ENCODE measurements at regions not wholly inside any gene's neighbourhood (a gene's known extent, or its start where the extent isn't known, plus 50 kb on each side); places are given as distances from the start of the nearest gene placed in this dataset.

DNA sequence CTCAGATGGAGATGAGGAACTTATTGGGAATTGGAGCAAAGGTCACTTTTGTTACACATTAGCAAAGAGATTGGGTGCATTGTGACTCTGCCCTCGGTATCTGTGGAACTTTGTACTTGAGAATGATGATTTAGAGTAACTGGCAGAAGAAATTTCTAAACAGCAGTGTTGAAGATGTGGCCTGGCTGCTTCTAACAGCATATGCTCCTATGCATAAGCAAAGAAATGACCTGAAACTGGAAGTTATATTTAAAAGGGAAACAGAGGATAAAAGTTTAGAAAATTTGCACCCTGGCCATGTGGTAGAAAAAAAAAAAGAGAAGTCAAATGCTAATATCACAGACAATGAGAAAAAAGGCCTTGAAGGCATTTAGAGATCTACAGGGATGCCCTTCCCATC lies 256.8 kb upstream of the ZC3H15 start:
- no peaks in the 10 kb centered on the region for H3K36me3 ChIP-seq (replicated peaks in 1 of 2; ENCODE audit: insufficient read depth in 1 of 2, low read depth in 2 of 2)
- H3K27me3 ChIP-seq, result no peaks in the 10 kb centered on the region
- DNase-seq (no peak), ATAC-seq (no peak)
- H3K9me3 ChIP-seq, result peaks cover 0 to 32% (median 0%) of the 10 kb centered on the region in 3 donors
- 79 to 85% methylated on average over 1 of the region's 1 CpG for WGBS, 2 donors
- intact Hi-C loops (cut with DNase I), result no loop called here
- TF ChIP-seq POLR2A (IDR thresholded peaks at IDR 0.05), result no peak
- TF ChIP-seq, protein P1, sequence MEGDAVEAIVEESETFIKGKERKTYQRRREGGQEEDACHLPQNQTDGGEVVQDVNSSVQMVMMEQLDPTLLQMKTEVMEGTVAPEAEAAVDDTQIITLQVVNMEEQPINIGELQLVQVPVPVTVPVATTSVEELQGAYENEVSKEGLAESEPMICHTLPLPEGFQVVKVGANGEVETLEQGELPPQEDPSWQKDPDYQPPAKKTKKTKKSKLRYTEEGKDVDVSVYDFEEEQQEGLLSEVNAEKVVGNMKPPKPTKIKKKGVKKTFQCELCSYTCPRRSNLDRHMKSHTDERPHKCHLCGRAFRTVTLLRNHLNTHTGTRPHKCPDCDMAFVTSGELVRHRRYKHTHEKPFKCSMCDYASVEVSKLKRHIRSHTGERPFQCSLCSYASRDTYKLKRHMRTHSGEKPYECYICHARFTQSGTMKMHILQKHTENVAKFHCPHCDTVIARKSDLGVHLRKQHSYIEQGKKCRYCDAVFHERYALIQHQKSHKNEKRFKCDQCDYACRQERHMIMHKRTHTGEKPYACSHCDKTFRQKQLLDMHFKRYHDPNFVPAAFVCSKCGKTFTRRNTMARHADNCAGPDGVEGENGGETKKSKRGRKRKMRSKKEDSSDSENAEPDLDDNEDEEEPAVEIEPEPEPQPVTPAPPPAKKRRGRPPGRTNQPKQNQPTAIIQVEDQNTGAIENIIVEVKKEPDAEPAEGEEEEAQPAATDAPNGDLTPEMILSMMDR (IDR thresholded peaks at IDR 0.05), result no peak
- no peaks in the 10 kb centered on the region for H3K4me1 ChIP-seq
- H3K4me3 ChIP-seq, result no peak overlapping the region
- no peak overlapping the region for H3K27ac ChIP-seq

DNA sequence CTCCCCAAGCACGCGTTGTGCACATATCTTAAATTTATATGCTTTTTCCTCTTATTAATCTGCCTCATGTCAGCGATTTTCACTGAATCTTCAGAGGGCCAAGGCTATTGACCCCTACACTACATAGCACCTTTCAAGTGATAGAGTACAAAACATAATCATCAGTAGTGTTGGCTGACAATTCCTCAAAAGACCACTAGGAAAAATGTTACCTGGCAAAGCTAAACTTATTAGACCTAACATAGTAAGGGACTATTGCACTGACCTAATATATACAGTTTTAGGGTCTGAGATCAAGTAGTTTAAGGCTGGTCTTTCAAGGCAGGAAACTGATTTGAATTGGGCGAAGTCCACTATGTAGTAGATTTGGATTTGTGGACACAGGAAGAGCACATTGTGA lies 244.2 kb upstream of the ZC3H15 start:
- H3K27me3 ChIP-seq, result no peaks in the 10 kb centered on the region
- no peaks in the 10 kb centered on the region for H3K4me1 ChIP-seq
- no peaks in the 10 kb centered on the region for H3K36me3 ChIP-seq (replicated peaks in 1 of 2; ENCODE audit: insufficient read depth in 1 of 2, low read depth in 2 of 2)
- 95 to 97% methylated on average over 4 of the region's 4 CpGs for WGBS, 2 donors
- no peak for DNase-seq
- H3K27ac ChIP-seq, result no peak overlapping the region
- TF ChIP-seq, protein P1 (IDR thresholded peaks at IDR 0.05), result no peak
- TF ChIP-seq POLR2A (IDR thresholded peaks at IDR 0.05), result no peak
- no peak for ATAC-seq
- H3K9me3 ChIP-seq, result no peaks in the 10 kb centered on the region
- H3K4me3 ChIP-seq, result no peak overlapping the region
- intact Hi-C loops (cut with DNase I), result no loop called here

GRCh38 chr2:186254759-186255158 lies 231.3 kb upstream of the ZC3H15 start:
- WGBS, 2 donors, result 62 to 68% methylated on average over 2 of the region's 2 CpGs
- peak; percentile 24 for ATAC-seq
- Histone ChIP-seq H3K27me3 (no peaks in the 10 kb centered on the region), H3K9me3 (no peaks in the 10 kb centered on the region), H3K27ac (no peak overlapping the region), H3K4me3 (no peak overlapping the region), H3K4me1 (peaks cover 6% of the 10 kb centered on the region), H3K36me3 (replicated peaks in 1 of 2; ENCODE audit: insufficient read depth in 1 of 2, low read depth in 2 of 2) (no peaks in the 10 kb centered on the region)
- intact Hi-C loops (cut with DNase I), result loop anchor here (10.0 kb wide), 1 partner anchor 960 kb away; no protein-coding TSS in a partner anchor
- DNase-seq, result peak in 1 of 4 donors; percentile 3
- TF ChIP-seq POLR2A (IDR thresholded peaks at IDR 0.05), result no peak
- TF ChIP-seq, protein P1 (IDR thresholded peaks at IDR 0.05), result no peak

GRCh38 chr2:186255823-186256222 lies 230.2 kb upstream of the ZC3H15 start:
- 55 to 77% methylated on average over 4 of the region's 4 CpGs for WGBS, 2 donors
- no peaks in the 10 kb centered on the region for H3K27me3 ChIP-seq
- TF ChIP-seq, protein P1 (IDR thresholded peaks at IDR 0.05), result no peak
- no peak for TF ChIP-seq POLR2A (IDR thresholded peaks at IDR 0.05)
- intact Hi-C loops (cut with DNase I), result loop anchor here (10.0 kb wide), 1 partner anchor 961 kb away; no protein-coding TSS in a partner anchor
- DNase-seq (no peak), ATAC-seq (no peak)
- no peaks in the 10 kb centered on the region for H3K36me3 ChIP-seq (replicated peaks in 1 of 2; ENCODE audit: insufficient read depth in 1 of 2, low read depth in 2 of 2)
- no peak overlapping the region for H3K27ac ChIP-seq
- peaks cover 6% of the 10 kb centered on the region for H3K4me1 ChIP-seq
- no peaks in the 10 kb centered on the region for H3K9me3 ChIP-seq
- H3K4me3 ChIP-seq, result no peak overlapping the region

DNA sequence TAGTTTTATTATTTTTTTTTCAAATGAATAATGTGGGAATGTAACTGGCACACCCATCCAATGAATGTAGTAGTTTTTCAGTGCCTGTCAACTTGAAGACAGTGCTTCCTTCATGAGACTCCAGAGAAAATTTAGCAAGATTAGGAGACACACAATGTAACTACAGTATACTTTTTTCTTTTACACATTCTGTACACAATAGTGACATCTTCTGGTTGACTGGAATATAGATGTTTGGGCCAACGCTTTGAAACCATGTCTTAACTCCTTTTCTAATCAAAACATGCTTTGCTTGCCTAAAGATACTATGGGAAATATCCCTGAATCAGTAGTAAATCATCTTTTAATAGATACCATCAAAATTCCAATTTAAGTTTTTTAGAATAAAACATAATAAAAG lies 229.5 kb upstream of the ZC3H15 start:
- H3K9me3 ChIP-seq, result no peaks in the 10 kb centered on the region
- H3K36me3 ChIP-seq (replicated peaks in 1 of 2; ENCODE audit: insufficient read depth in 1 of 2, low read depth in 2 of 2), result no peaks in the 10 kb centered on the region
- DNase-seq (no peak), ATAC-seq (peak; percentile 45)
- H3K4me3 ChIP-seq, result no peak overlapping the region
- peaks cover 6% of the 10 kb centered on the region for H3K4me1 ChIP-seq
- no peaks in the 10 kb centered on the region for H3K27me3 ChIP-seq
- intact Hi-C loops (cut with DNase I), result loop anchor here (10.0 kb wide), 1 partner anchor 962 kb away; no protein-coding TSS in a partner anchor
- TF ChIP-seq POLR2A (IDR thresholded peaks at IDR 0.05), result no peak
- TF ChIP-seq, protein P1 (IDR thresholded peaks at IDR 0.05), result peak in 6 of 7 experiments; percentile 29 to 59 (median 51)
- 3 to 7% methylated on average over 1 of the region's 1 CpG for WGBS, 2 donors
- no peak overlapping the region for H3K27ac ChIP-seq

All from body of pancreas (tissue), 4 donors.